MM.1S (cell line): ENCODE measurements at regions not wholly inside any gene's neighbourhood (a gene's known extent, or its start where the extent isn't known, plus 50 kb on each side); places are given as distances from the start of the nearest gene placed in this dataset.

Experiments
- DNase-seq: peaks from one replicate; pipeline ENCODE4 v3.0.0-alpha.2; 2015
- H2AFZ ChIP-seq: fragments of 300-600 bp; sonication (generic); 2 replicates; pipeline ENCODE4 v1.6.0; 2016; ENCODE audit warnings: antibody characterized with exemption, low read length
- H3F3A ChIP-seq: fragments of 300-600 bp; sonication (generic); 2 replicates; pipeline ENCODE4 v1.6.1; 2016; ENCODE audit warnings: mild to moderate bottlenecking, antibody characterized with exemption, low read length, moderate library complexity, mixed read lengths; ENCODE audit not compliant: insufficient read depth
- H3K27ac ChIP-seq: fragments of 300-600 bp; sonication (generic); 2 replicates; pipeline ENCODE4 v1.5.1; 2016; ENCODE audit warnings: mild to moderate bottlenecking, low read length
- H3K27me3 ChIP-seq: fragments of 300-600 bp; sonication (generic); replicated peaks from 2 replicates; pipeline ENCODE4 v1.6.0; 2016; ENCODE audit warnings: low read length; ENCODE audit not compliant: insufficient read depth
- H3K36me3 ChIP-seq: fragments of 300-600 bp; sonication (generic); replicated peaks from 2 replicates; pipeline ENCODE4 v1.6.1; 2016; ENCODE audit warnings: mild to moderate bottlenecking, low read length, mixed read lengths; ENCODE audit not compliant: insufficient read depth
- H3K4me1 ChIP-seq: fragments of 300-600 bp; sonication (generic); 2 replicates; pipeline ENCODE4 v1.6.1; 2016; ENCODE audit warnings: low read length, mixed read lengths
- H3K4me2 ChIP-seq: fragments of 300-600 bp; sonication (generic); 2 replicates; pipeline ENCODE4 v1.6.0; 2016; ENCODE audit warnings: low read depth, low read length
- H3K4me3 ChIP-seq: fragments of 300-600 bp; sonication (generic); 2 replicates; pipeline ENCODE4 v1.5.1; 2016; ENCODE audit warnings: low read length, mixed read lengths
- H3K79me2 ChIP-seq: fragments of 300-600 bp; sonication (generic); 2 replicates; pipeline ENCODE4 v1.6.1; 2016; ENCODE audit warnings: mixed run types, low read length, mixed read lengths
- H3K9ac ChIP-seq: fragments of 300-600 bp; sonication (generic); 2 replicates; pipeline ENCODE4 v1.6.1; 2016; ENCODE audit warnings: low read length, mixed read lengths
- H3K9me2 ChIP-seq: fragments of 300-600 bp; sonication (generic); replicated peaks from 2 replicates; pipeline ENCODE4 v1.6.1; 2016; ENCODE audit warnings: mild to moderate bottlenecking, low read length, mixed read lengths; ENCODE audit not compliant: insufficient read depth
- H3K9me3 ChIP-seq: fragments of 300-600 bp; sonication (generic); replicated peaks from 2 replicates; pipeline ENCODE4 v1.6.1; 2016; ENCODE audit warnings: mild to moderate bottlenecking, low read length, mixed read lengths; ENCODE audit not compliant: insufficient read depth
- H4K20me1 ChIP-seq: fragments of 300-600 bp; sonication (generic); 2 replicates; pipeline ENCODE4 v1.6.1; 2016; ENCODE audit warnings: mild to moderate bottlenecking, low read length, moderate library complexity, mixed read lengths; ENCODE audit not compliant: insufficient read depth
- EZH2 ChIP-seq: fragments of 300-600 bp; sonication (generic); optimal IDR thresholded peaks from 2 replicates; pipeline ENCODE3; 2017; ENCODE audit warnings: low read depth, mild to moderate bottlenecking, antibody characterized with exemption, low read length, mixed read lengths
- EZH2phosphoT487 ChIP-seq: fragments of 300-600 bp; sonication (generic); IDR thresholded peaks from 2 replicates; pipeline ENCODE4 v1.6.1; 2018; ENCODE audit warnings: antibody characterized with exemption, low read length
- TF ChIP-seq, protein P1 (sequence below): fragments of 300-600 bp; sonication (generic); IDR thresholded peaks from 2 replicates; pipeline ENCODE4 v1.5.1; 2016; ENCODE audit warnings: antibody characterized with exemption, low read length, mixed read lengths

DNA sequence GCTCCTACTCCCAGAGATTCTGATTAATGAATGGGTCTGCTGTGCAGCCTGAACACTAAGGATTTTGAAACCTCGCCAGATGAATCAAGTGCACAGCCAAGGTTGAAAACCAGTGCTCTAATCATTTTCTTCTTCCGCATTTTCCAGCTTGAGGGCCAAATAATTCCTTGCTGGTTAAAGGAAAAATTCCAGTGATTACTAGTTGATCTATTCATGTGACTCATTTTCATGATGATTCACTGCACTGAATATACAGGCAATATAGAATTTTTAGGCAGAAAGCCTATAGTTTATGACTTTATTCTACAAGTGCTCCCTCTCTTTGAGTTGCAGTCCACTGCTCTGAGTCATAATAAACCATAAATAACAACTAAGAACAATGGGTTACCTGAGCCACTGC is 80.6 kb upstream of the PROKR2 start:
- no peak for DNase-seq
- H3K27ac ChIP-seq = no peak overlapping the region

DNA sequence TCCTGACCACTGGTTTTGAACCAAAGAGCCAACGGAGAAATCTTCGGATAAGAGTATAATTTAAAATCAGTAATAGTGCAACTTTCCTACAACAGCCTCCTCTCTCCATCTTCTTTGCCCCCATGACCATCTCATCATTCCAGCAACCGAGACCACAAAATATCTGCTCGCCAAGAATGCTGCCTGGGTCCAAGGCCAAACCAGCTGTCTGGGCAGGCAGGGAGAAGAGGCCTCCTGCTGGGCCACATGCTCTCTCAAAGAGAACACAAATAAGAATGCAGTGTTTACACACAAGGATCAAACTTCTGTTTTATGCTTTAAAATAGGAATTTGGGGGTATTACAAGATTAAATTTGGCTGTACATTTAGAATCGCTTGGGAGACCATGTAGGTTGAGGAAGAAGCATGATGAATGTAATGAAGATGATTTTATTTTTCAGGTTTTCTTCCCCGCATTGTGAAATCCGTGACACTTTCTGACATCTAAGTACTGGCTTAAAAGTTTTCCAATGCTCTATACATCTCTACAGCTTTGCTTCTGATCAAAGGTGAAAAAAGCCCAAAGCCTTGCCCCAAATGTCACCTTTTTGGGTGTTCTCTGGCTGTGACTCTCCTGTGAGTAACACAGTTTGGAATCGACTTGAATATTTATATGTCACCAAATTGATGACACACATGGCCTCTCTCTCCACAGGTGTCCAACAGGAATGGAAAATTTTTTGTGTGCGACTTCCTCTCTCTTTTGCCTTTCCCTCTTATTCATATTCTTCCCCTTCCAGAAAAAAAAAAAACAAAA is 79.4 kb upstream of the PROKR2 start:
- no peaks in the 10 kb centered on the region for H3K36me3 ChIP-seq
- H3K9me2 ChIP-seq = no peaks in the 10 kb centered on the region
- no peak for DNase-seq
- H2AFZ ChIP-seq = no peak overlapping the region
- H3K4me2 ChIP-seq = no peak overlapping the region
- H3K79me2 ChIP-seq = no peaks in the 10 kb centered on the region
- no peaks in the 10 kb centered on the region for H3K9me3 ChIP-seq
- no peak overlapping the region for H3K27ac ChIP-seq
- no peaks in the 10 kb centered on the region for H3F3A ChIP-seq
- H3K9ac ChIP-seq = no peak overlapping the region
- no peaks in the 10 kb centered on the region for H4K20me1 ChIP-seq
- no peak overlapping the region for H3K4me3 ChIP-seq
- TF ChIP-seq, protein P1, sequence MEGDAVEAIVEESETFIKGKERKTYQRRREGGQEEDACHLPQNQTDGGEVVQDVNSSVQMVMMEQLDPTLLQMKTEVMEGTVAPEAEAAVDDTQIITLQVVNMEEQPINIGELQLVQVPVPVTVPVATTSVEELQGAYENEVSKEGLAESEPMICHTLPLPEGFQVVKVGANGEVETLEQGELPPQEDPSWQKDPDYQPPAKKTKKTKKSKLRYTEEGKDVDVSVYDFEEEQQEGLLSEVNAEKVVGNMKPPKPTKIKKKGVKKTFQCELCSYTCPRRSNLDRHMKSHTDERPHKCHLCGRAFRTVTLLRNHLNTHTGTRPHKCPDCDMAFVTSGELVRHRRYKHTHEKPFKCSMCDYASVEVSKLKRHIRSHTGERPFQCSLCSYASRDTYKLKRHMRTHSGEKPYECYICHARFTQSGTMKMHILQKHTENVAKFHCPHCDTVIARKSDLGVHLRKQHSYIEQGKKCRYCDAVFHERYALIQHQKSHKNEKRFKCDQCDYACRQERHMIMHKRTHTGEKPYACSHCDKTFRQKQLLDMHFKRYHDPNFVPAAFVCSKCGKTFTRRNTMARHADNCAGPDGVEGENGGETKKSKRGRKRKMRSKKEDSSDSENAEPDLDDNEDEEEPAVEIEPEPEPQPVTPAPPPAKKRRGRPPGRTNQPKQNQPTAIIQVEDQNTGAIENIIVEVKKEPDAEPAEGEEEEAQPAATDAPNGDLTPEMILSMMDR = no peak
- TF ChIP-seq EZH2 (no peak), EZH2phosphoT487 (no peak)
- no peaks in the 10 kb centered on the region for H3K27me3 ChIP-seq
- H3K4me1 ChIP-seq = no peaks in the 10 kb centered on the region

More for the DNA sequence above, 80.6 kb upstream of the PROKR2 start:
- no peak overlapping the region for H2AFZ ChIP-seq
- H3K9me3 ChIP-seq = no peaks in the 10 kb centered on the region
- no peak overlapping the region for H3K9ac ChIP-seq
- H3K36me3 ChIP-seq = no peaks in the 10 kb centered on the region
- H3K79me2 ChIP-seq = no peaks in the 10 kb centered on the region
- no peaks in the 10 kb centered on the region for H3F3A ChIP-seq
- no peaks in the 10 kb centered on the region for H3K4me1 ChIP-seq
- H3K27me3 ChIP-seq = no peaks in the 10 kb centered on the region
- no peak overlapping the region for H3K4me3 ChIP-seq
- no peak overlapping the region for H3K4me2 ChIP-seq
- no peak for TF ChIP-seq EZH2phosphoT487
- no peak for TF ChIP-seq EZH2
- no peaks in the 10 kb centered on the region for H3K9me2 ChIP-seq
- H4K20me1 ChIP-seq = no peaks in the 10 kb centered on the region

DNA sequence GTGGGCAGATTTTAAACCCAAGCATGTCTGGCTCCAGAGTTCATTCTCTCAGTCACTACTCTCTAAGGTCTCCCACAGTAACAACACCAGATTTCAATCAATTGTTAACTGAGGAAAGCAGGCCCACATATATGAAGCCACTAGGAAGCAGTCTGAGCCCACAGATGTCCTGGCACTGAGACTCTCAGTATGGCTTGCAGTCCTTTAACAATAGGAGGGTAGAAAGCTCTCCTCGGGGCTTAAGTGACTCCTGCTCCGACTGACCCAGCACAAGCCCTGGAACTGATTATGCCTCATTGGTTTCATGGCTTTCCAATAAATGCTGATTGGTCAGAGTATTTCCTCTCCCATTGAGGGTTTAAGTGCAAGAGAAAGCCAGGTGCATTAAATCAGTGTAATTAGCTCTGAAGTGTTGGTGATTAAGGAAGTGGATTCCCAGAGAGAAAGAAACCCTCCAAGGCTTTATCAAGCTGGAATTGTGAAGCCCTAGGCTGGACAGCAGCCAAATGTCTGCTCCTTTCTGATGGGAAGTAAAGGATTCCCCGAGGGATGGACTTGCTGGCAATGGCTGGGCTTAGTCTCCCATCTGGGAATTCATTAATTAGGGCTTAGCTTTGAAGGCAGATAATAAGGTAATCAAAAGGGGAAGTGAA is 76.6 kb upstream of the PROKR2 start:
- H3F3A ChIP-seq = no peaks in the 10 kb centered on the region
- H3K79me2 ChIP-seq = no peaks in the 10 kb centered on the region
- H3K9ac ChIP-seq = no peak overlapping the region
- H3K9me3 ChIP-seq = no peaks in the 10 kb centered on the region
- H3K36me3 ChIP-seq = no peaks in the 10 kb centered on the region
- DNase-seq = no peak
- no peaks in the 10 kb centered on the region for H3K9me2 ChIP-seq
- H2AFZ ChIP-seq = no peak overlapping the region
- H3K4me3 ChIP-seq = no peak overlapping the region
- H3K27ac ChIP-seq = no peak overlapping the region
- no peaks in the 10 kb centered on the region for H3K27me3 ChIP-seq
- no peaks in the 10 kb centered on the region for H3K4me1 ChIP-seq
- no peaks in the 10 kb centered on the region for H4K20me1 ChIP-seq
- TF ChIP-seq EZH2phosphoT487 (no peak), EZH2 (no peak)
- TF ChIP-seq, protein P1 = no peak
- H3K4me2 ChIP-seq = no peak overlapping the region
